ENCODE measurements at regions not wholly inside any gene's neighbourhood (a gene's known extent, or its start where the extent isn't known, plus 50 kb on each side); places are given as distances from the start of the nearest gene placed in this dataset.

GRCh38 chr4:30495651-30496310 lies 224.4 kb upstream of the PCDH7 start:
- no peak overlapping the region for H3K4me3 ChIP-seq
- no peaks in the 10 kb centered on the region for H3K9me3 ChIP-seq
- TF ChIP-seq, protein P1, sequence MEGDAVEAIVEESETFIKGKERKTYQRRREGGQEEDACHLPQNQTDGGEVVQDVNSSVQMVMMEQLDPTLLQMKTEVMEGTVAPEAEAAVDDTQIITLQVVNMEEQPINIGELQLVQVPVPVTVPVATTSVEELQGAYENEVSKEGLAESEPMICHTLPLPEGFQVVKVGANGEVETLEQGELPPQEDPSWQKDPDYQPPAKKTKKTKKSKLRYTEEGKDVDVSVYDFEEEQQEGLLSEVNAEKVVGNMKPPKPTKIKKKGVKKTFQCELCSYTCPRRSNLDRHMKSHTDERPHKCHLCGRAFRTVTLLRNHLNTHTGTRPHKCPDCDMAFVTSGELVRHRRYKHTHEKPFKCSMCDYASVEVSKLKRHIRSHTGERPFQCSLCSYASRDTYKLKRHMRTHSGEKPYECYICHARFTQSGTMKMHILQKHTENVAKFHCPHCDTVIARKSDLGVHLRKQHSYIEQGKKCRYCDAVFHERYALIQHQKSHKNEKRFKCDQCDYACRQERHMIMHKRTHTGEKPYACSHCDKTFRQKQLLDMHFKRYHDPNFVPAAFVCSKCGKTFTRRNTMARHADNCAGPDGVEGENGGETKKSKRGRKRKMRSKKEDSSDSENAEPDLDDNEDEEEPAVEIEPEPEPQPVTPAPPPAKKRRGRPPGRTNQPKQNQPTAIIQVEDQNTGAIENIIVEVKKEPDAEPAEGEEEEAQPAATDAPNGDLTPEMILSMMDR (IDR thresholded peaks at IDR 0.05): no peak
- TF ChIP-seq POLR2A (IDR thresholded peaks at IDR 0.05) (no peak), POLR2AphosphoS5 (IDR thresholded peaks at IDR 0.05) (no peak), EP300 (IDR thresholded peaks at IDR 0.05) (no peak)
- H3K4me1 ChIP-seq: no peaks in the 10 kb centered on the region
- H3K36me3 ChIP-seq: no peaks in the 10 kb centered on the region
- intact Hi-C loops (cut with DNase I): no loop called here
- H3K27ac ChIP-seq: no peak overlapping the region
- DNase-seq: no peak
- 80 to 85% methylated on average over 3 of the region's 3 CpGs for WGBS, 2 donors
- no peaks in the 10 kb centered on the region for H3K27me3 ChIP-seq

GRCh38 chr4:30511751-30512150 lies 208.4 kb upstream of the PCDH7 start:
- no peak for TF ChIP-seq POLR2A (IDR thresholded peaks at IDR 0.05)
- TF ChIP-seq, protein P1 (IDR thresholded peaks at IDR 0.05): no peak
- H3K4me3 ChIP-seq: no peak overlapping the region

DNA sequence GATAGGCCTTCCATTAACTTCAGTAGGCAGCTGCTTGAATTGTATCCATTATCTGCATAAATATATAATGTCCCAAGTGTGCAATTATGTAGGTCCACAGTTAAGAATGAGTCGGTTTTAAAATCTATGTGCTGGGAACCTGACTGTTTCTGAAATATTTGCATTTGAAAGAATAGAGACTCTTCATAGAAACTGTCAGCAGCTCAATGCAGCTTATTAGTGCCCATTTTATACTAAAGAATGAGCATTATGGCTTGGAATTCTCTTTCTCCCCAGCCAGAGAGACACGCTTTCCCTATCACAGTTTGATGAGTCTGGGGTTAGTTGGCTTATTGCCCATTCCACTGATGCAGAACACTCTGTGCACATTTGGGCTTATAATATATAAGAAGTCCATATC lies 202.0 kb upstream of the PCDH7 start:
- Histone ChIP-seq H3K9me3 (no peaks in the 10 kb centered on the region), H3K27ac (no peak overlapping the region), H3K36me3 (no peaks in the 10 kb centered on the region), H3K4me3 (no peak overlapping the region), H3K4me1 (no peaks in the 10 kb centered on the region), H3K27me3 (no peaks in the 10 kb centered on the region)
- TF ChIP-seq POLR2AphosphoS5 (IDR thresholded peaks at IDR 0.05): no peak
- no peak for TF ChIP-seq EP300 (IDR thresholded peaks at IDR 0.05)
- TF ChIP-seq, protein P1 (IDR thresholded peaks at IDR 0.05): no peak
- TF ChIP-seq POLR2A (IDR thresholded peaks at IDR 0.05): no peak
- DNase-seq: no peak
- intact Hi-C loops (cut with DNase I): no loop called here
- WGBS, 2 donors: 40 to 43% methylated on average over 2 of the region's 2 CpGs

More at GRCh38 chr4:30511751-30512150, 208.4 kb upstream of the PCDH7 start:
- Histone ChIP-seq H3K27ac (no peak overlapping the region), H3K9me3 (no peaks in the 10 kb centered on the region), H3K27me3 (no peaks in the 10 kb centered on the region), H3K4me1 (no peaks in the 10 kb centered on the region), H3K36me3 (no peaks in the 10 kb centered on the region)
- intact Hi-C loops (cut with DNase I): no loop called here
- no peak for DNase-seq

DNA sequence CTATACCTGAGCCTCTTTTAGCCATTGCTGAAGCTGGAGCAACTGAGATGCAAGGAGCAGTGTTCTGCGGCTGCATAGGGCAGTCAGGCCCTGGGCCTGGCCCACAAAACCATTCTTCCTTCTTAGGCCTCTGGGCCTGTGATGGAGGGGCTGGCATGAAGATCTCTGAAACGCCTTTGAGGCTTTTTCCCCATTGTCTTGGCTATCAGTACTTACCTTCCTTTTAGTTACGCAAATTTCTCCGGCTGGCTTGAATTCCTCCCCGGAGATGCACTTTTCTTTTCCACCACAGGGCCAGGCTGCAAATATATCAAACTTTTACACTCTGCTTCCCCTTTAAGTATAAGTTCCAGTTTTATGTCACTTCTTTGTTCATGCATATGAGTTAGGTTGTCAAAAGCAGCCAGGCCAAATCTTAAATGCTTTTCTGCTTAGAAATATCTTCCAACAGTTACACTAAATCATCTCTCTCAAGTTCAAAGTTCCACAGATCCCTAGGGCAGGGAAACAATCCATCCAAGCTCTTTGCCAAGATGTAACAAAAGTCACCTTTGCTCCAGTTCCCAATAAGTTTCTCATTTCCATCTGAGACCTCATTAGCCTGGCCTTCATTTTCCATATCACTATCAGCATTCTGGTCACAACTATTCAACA lies 194.4 kb upstream of the PCDH7 start:
- no peak for TF ChIP-seq POLR2A (IDR thresholded peaks at IDR 0.05)
- TF ChIP-seq, protein P1 (IDR thresholded peaks at IDR 0.05): no peak
- TF ChIP-seq EP300 (IDR thresholded peaks at IDR 0.05): no peak
- no peak for TF ChIP-seq POLR2AphosphoS5 (IDR thresholded peaks at IDR 0.05)
- H3K4me3 ChIP-seq: no peak overlapping the region
- DNase-seq: no peak
- H3K9me3 ChIP-seq: no peaks in the 10 kb centered on the region
- no peaks in the 10 kb centered on the region for H3K27me3 ChIP-seq
- H3K36me3 ChIP-seq: no peaks in the 10 kb centered on the region
- 86 to 95% methylated on average over 5 of the region's 5 CpGs for WGBS, 2 donors
- intact Hi-C loops (cut with DNase I): no loop called here
- H3K4me1 ChIP-seq: no peaks in the 10 kb centered on the region
- H3K27ac ChIP-seq: no peak overlapping the region

DNA sequence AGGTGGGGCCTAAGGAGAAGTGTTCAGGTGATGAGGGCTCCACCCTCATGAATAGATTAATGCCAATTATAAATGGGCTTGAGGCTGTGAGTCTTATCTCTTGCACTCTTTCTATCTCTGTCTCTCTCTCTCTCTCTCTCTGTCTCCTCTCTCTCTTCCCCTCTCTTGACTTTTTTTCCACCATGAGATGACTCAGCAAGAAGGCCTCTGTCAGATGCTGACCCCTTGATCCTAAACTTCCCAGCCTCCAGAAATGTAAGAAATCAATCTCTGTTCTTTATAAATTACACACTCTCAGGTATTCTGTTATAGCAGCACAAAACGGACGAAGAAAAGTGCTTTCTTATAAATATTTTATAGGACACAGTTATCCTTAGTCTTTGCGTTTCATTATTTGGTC lies 184.9 kb upstream of the PCDH7 start:
- H3K4me3 ChIP-seq: no peak overlapping the region
- no peak for DNase-seq
- TF ChIP-seq POLR2AphosphoS5 (IDR thresholded peaks at IDR 0.05): no peak
- TF ChIP-seq EP300 (IDR thresholded peaks at IDR 0.05): no peak
- TF ChIP-seq POLR2A (IDR thresholded peaks at IDR 0.05): no peak
- TF ChIP-seq, protein P1 (IDR thresholded peaks at IDR 0.05): no peak
- H3K36me3 ChIP-seq: no peaks in the 10 kb centered on the region
- 94 to 95% methylated on average over 3 of the region's 3 CpGs for WGBS, 2 donors
- no peaks in the 10 kb centered on the region for H3K27me3 ChIP-seq
- no peaks in the 10 kb centered on the region for H3K9me3 ChIP-seq
- no peak overlapping the region for H3K27ac ChIP-seq
- intact Hi-C loops (cut with DNase I): no loop called here
- no peaks in the 10 kb centered on the region for H3K4me1 ChIP-seq
